ENCODE measurements at regions not wholly inside any gene's neighbourhood (a gene's known extent, or its start where the extent isn't known, plus 50 kb on each side); places are given as distances from the start of the nearest gene placed in this dataset.

GRCh38 chr17:77637818-77638575 lies 320.5 kb upstream of the TNRC6C start:
- no peak for DNase-seq

GRCh38 chr17:77640252-77640651 lies 318.3 kb upstream of the TNRC6C start:
- DNase-seq: no peak

GRCh38 chr17:77640916-77641605 lies 317.4 kb upstream of the TNRC6C start:
- no peak for DNase-seq

DNA sequence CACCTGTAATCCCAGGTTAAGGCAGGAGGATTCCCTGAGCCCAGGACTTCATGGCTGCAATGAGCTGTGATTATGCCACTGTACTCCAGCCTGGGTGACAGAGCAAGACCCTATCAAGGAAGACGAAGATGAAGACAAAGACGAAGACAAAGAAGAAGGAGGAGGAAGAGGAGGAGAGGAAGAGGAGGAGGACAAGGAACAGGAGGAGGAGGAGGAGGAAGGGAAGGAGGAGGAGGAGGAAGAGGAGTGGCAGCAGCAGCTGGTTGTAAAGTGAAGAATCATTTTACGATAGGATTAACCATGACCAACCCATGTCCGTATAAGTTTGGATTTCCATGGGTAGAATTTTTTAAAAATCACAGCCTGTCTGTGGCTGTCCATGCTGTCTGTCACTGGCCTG lies 316.8 kb upstream of the TNRC6C start:
- DNase-seq: no peak

DNA sequence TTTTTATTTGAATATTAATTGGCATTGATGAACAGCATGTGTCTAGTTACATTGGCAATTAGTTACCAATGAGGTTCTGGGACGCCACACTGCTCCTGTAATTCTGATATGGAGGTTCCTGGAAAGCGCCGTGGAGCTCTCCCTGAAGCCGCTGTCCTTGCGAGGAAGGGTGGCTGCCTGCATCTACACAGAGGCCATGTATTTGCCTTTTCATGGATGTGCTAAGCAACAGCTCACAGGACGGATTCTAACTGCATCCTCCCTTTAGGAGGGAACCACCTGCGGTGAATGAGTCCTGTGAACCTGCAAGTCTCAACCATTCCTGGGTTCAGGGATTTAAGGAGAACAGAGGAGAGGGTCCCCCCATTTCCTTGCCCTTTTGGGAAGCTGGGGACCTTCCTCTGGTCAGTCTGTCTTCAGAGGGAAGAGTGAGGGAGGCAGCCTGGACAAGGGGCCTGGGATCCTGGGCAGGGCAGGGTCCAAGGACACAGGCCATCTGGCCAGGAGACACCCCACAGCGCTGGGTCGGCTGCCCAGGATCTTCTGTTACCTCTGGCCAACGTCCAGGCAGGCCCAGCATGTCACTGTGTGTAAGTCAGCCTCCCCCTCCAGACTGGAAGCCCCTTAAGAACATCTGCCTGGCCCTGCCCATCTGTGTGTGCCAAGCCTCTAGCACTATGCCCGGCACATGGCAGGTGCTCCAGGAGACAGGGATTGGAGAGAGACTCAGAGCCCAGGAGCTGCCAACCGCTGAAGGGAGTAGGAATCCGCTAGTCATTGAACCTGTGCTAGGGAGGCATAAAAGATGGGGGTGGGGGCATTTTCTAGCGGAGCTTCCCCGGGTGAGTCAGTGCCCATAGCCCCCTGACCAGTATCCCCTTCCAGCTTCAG lies 314.1 kb upstream of the TNRC6C start:
- no peak for DNase-seq

DNA sequence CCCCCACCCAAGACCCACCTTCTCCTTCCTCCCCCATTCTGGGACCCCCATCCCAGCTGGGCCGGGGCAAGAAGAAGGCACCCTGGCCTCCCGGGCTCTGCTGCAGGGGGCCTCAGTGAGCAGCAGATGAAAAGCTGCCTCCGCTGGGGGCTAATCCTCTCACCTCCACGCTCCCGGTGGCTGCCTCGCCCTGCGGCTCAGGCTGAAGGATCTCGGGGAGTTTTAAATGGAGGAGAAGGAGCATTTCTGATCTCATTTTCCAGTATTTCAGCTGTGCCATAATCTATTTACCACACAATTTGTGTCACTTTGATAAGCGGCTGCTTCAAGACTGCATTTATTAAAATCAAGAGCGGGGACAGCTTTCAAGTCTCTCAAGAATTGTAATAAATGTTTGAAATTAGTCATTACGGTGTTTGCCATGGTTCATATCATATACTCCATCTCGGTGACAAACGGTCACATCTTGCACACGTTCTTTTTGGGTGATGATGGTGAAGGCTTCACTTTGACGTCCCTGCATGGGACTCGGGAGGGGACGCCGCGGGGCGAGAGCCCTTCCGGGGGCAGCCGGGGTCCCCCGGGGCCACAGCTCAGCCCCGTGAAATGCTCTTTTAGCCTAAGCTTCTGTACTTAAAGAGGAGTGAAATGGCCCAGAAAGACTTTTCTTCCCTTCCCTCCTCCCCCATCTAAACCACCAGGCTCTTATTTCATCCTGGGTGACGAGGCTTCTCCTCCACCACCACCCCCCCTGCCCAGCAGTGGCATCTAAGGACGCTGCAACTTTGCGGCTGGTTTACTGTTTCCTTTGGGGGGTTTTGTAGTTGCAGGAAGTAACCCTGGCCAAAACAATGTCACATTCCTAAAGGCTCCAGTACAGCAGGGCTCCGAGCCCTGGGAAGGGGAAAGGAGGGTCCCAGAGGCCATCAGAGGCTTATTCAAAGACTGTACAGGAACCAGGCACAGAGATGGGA lies 313.1 kb upstream of the TNRC6C start:
- peak; percentile 80 for DNase-seq

GRCh38 chr17:77646046-77646430 lies 312.5 kb upstream of the TNRC6C start:
- DNase-seq: no peak

DNA sequence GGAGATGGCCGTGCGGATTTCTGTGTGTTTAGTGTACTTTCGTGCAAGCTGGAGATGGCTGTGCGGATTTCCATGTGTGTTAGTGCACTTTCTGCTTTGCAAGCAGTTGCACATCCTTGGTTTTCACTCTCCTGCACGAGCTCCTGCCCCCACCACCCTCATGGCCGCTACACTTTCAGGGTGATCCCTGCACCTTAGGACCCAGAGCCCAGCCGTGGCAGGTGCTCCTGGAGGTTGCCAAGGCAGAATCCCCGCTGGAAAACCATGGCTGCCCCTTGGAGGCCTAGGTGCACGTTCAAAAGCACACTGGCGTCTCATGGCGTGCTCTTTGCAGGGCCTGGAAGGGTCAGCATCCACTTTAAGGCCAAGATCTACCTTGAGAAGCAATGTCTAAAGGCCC lies 311.0 kb upstream of the TNRC6C start:
- DNase-seq: peak; percentile 13

GRCh38 chr17:77649717-77650211 lies 308.7 kb upstream of the TNRC6C start:
- peak; percentile 53 for DNase-seq

- no peak for DNase-seq
Observed at GRCh38 chr17:77651988-77652387, 306.5 kb upstream of the TNRC6C start.

GRCh38 chr17:77654296-77654695 lies 304.2 kb upstream of the TNRC6C start:
- DNase-seq: no peak

GRCh38 chr17:77654850-77655249 lies 303.7 kb upstream of the TNRC6C start:
- DNase-seq: no peak

DNA sequence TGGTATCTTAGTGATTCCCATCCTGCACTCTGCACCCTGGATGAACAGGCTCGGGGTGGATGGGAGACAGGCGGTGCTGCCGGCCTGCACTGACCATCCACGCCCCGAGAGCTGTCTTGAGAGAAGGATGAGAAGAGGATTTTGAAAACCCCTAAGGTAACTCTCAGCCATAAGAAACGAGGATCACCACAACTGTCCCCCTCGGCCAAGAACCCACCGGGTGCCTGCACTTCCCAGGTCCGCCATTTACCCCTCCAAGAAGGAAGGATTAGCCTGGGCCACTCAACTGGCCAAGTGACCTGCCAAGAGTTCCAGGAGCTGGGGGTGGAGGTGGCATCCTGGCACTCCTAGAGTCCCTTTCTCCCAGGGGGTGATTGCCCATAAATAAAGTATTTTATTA lies 302.4 kb upstream of the TNRC6C start:
- DNase-seq: no peak

- DNase-seq: no peak
Observed at GRCh38 chr17:77657839-77658238, 300.7 kb upstream of the TNRC6C start.

DNA sequence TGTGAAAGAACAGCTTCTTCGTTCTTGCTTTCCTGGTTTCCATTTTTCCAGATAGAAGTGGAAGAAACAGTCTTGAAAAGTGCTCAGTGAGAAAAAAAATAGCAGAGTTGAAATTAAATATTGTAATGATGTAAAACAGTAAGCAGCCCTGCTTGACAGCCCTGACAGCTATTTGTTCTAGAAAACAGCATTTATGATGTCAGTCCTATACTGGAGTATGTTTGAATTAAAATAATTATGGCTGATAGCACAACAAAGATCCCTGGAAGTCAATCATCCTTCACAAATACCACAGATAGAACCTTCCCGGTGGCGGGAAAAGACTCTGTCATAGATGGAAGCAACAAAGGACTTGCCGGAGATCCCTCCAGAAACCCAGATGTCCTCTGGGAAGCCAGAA lies 298.0 kb upstream of the TNRC6C start:
- no peak for DNase-seq

- DNase-seq: no peak
Observed at GRCh38 chr17:77662833-77663232, 295.7 kb upstream of the TNRC6C start.

DNA sequence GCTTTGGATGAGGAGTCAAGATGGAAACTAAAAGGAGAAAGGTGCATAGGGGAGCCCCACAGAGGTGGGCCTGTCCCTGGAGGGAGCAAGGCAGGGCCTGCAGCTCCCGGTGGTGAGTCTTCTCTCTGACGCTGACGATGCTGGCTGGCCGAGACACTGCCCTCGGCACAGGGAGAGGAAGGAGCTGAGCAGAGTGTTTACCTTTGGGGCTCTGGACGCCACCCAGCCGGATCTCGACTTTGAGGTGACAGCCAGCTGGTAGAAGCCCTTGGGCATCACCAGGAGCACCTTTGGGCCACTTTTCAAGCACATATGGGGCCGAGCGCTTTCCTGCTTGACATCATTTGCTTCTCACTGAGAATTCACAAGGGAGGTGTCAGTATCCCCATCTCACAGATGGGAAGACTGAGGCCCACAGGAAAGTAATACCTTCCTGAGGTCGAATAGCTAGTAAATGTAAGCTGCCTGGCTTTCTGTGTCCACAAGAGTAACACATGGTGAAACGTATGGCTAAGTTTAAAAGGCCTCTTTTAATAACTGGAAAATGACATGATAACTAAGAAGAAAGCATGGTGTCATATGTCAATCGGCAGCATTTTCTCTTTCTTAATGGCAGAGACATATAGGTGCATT lies 294.3 kb upstream of the TNRC6C start:
- no peak for DNase-seq

DNA sequence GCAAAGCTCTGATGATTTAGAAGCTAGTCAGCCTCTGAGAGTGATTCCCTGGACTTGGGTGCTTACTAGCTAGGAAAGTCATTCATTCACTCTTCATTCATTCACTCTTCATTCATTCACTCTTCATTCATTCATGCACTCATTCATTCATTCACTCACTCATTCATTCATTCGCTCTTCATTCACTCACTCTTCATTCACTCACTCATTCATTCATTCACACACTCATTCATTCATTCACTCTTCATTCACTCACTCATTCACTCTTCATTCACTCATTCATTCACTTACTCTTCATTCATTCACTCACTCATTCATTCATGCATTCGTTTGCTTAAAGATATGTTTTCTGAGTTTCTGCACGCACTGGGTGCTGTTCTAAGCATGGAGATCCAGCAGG lies 292.7 kb upstream of the TNRC6C start:
- DNase-seq: no peak

GRCh38 chr17:77666462-77666861 lies 292.0 kb upstream of the TNRC6C start:
- no peak for DNase-seq

GRCh38 chr17:77666881-77667395 lies 291.6 kb upstream of the TNRC6C start:
- DNase-seq: peak; percentile 84

- no peak for DNase-seq
Observed at GRCh38 chr17:77667478-77667877, 291.0 kb upstream of the TNRC6C start.
